ENCODE measurements at regions not wholly inside any gene's neighbourhood (a gene's known extent, or its start where the extent isn't known, plus 50 kb on each side); places are given as distances from the start of the nearest gene placed in this dataset.

- DNase-seq (ENCODE audit: low spot score), result no peak
These were observed 414.9 kb downstream of the PLCL1 start for GRCh38 chr2:198219292-198219691.

DNA sequence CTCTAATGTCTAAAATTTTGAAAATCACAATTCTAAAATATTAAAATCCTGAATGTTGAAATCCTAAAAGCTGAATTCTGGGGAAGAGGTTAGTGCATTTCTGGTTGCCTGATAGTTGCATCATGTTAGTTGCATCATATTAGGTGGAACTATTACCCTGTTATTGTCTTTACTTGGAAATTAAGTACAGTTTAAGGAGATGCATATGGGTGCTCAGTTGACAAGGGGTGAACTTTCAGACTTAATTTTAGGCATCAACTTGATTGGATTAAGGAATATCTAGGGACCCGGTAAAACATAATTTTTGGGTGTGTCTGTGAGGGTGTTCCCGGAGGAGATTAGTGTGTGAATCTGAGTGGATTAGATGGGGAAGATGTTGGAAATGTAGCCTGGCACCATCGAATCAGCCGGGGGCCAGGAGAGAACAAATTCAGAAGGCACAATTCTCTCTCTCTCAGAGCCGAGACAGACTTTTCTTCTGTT, 409.8 kb downstream of the PLCL1 start:
- no peak for DNase-seq (ENCODE audit: low spot score)

DNA sequence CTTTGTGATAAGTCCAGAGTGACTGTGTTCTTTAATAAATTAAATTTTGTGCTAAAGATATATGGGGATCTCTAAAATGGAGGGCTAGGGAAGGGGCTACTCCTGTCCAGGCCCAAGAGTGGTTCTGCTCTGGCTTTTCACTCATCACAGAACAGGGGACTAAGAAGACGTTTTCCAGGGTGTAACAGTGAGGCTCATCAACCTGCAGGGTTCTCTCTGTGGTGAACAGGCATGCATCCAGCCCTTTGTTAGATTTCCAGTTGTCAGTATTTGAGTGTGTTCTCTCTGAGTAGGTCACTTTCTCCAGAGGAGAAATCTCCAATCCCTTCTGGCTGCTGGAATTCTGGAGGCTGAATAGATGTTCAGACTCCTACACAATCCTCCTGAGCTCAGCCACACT, 408.9 kb downstream of the PLCL1 start:
- DNase-seq (ENCODE audit: low spot score), result no peak

DNA sequence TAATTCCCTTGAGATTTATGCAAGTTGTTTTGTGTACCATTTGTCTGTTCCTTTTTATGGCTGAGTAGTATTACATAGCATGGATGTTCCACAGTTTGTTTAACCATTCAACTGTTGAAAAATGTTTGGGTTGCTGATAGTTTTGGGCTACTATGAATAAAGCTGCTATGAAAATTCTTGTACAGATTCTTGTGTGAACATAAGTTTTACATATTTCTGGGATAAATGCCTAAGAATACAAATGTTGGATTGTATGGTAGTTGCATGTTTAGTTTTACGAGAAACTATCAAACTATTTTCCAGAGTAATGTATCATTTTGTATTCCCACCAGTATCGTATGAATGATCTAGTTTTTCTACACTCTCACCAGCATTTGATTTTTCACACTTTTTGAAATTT, 407.3 kb downstream of the PLCL1 start:
- DNase-seq (ENCODE audit: low spot score), result no peak

GRCh38 chr2:198203336-198204069, 399.1 kb downstream of the PLCL1 start:
- no peak for DNase-seq (ENCODE audit: low spot score)

All from kidney capillary endothelial cell (primary cell).